ENCODE measurements at regions not wholly inside any gene's neighbourhood (a gene's known extent, or its start where the extent isn't known, plus 50 kb on each side); places are given as distances from the start of the nearest gene placed in this dataset.

DNA sequence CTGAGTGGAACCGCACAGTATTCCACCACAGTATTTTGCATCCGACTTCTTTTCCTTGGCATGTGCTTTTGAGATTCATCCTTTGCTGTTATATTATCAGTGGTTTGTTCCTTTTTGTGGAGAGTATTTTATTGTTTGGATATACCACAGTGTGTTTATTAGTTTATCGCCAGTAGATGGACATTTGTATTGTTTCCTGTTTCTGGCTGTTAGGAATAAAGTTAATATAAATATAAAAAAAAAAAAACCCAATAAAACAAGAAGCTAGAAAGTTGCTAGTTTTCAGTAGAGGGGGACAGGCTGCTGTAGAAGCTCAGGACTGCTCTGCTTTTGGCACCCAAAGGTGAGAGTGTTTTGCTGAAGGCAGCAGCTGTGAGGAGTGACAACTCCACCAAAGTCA, 62.0 kb upstream of the EEA1 start:
- H3K27ac ChIP-seq (ENCODE audit: low read depth, low read length): no peak overlapping the region
- no peaks in the 10 kb centered on the region for H3K9me3 ChIP-seq (ENCODE audit: insufficient read depth, low read length)
- no peak overlapping the region for H3K4me3 ChIP-seq (ENCODE audit: insufficient read depth, low read length, poor library complexity, severe bottlenecking)
- no peak overlapping the region for H2AFZ ChIP-seq (ENCODE audit: low read depth, low read length, severe bottlenecking)
- no peaks in the 10 kb centered on the region for H4K20me1 ChIP-seq (ENCODE audit: low read depth, low read length)
- H3K27me3 ChIP-seq (ENCODE audit: low read length): no peaks in the 10 kb centered on the region
- no peak overlapping the region for H3K4me2 ChIP-seq (ENCODE audit: low read depth, low read length, poor library complexity, severe bottlenecking)
- H3F3A ChIP-seq (ENCODE audit: insufficient read depth): peaks cover 26% of the 10 kb centered on the region
- TF ChIP-seq, protein P1, sequence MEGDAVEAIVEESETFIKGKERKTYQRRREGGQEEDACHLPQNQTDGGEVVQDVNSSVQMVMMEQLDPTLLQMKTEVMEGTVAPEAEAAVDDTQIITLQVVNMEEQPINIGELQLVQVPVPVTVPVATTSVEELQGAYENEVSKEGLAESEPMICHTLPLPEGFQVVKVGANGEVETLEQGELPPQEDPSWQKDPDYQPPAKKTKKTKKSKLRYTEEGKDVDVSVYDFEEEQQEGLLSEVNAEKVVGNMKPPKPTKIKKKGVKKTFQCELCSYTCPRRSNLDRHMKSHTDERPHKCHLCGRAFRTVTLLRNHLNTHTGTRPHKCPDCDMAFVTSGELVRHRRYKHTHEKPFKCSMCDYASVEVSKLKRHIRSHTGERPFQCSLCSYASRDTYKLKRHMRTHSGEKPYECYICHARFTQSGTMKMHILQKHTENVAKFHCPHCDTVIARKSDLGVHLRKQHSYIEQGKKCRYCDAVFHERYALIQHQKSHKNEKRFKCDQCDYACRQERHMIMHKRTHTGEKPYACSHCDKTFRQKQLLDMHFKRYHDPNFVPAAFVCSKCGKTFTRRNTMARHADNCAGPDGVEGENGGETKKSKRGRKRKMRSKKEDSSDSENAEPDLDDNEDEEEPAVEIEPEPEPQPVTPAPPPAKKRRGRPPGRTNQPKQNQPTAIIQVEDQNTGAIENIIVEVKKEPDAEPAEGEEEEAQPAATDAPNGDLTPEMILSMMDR (IDR thresholded peaks at IDR 0.05; ENCODE audit: insufficient read depth, low read length, poor library complexity, severe bottlenecking): no peak
- no peak for TF ChIP-seq EZH2phosphoT487 (conservative IDR thresholded peaks at IDR 0.05; ENCODE audit: low read length)
- H3K9me2 ChIP-seq (replicated peaks; ENCODE audit: insufficient read depth, low read length): no peaks in the 10 kb centered on the region
- no peaks in the 10 kb centered on the region for H3K36me3 ChIP-seq (ENCODE audit: low read length)
- H3K79me2 ChIP-seq (ENCODE audit: insufficient read depth, low read length): no peaks in the 10 kb centered on the region
- no peak overlapping the region for H3K9ac ChIP-seq (ENCODE audit: low read length)

DNA sequence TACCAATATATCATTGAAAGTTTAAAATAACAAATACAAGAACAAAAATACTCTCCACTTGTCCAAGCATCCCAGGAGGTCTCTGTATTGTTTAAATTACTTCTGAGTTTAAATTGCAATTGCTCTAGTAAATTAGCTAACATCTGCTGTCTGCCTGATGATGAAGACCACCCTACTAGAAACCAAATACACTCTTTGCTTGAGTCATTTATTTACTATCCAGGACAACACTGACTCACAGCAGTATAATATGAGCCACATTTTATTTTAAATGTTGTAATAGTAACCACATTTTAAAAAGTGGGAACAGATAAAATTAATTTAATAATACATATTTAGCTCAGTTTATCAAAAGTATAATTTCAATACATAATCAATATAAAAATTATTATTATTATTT, 62.9 kb upstream of the EEA1 start:
- no peak overlapping the region for H3K27ac ChIP-seq (ENCODE audit: low read depth, low read length)
- H3K9ac ChIP-seq (ENCODE audit: low read length): no peak overlapping the region
- peaks cover 34% of the 10 kb centered on the region for H3F3A ChIP-seq (ENCODE audit: insufficient read depth)
- no peaks in the 10 kb centered on the region for H3K9me2 ChIP-seq (replicated peaks; ENCODE audit: insufficient read depth, low read length)
- no peak overlapping the region for H3K4me3 ChIP-seq (ENCODE audit: insufficient read depth, low read length, poor library complexity, severe bottlenecking)
- no peaks in the 10 kb centered on the region for H4K20me1 ChIP-seq (ENCODE audit: low read depth, low read length)
- H3K9me3 ChIP-seq (ENCODE audit: insufficient read depth, low read length): no peaks in the 10 kb centered on the region
- TF ChIP-seq EZH2phosphoT487 (conservative IDR thresholded peaks at IDR 0.05; ENCODE audit: low read length): no peak
- TF ChIP-seq, protein P1 (IDR thresholded peaks at IDR 0.05; ENCODE audit: insufficient read depth, low read length, poor library complexity, severe bottlenecking): no peak
- no peaks in the 10 kb centered on the region for H3K27me3 ChIP-seq (ENCODE audit: low read length)
- H3K79me2 ChIP-seq (ENCODE audit: insufficient read depth, low read length): no peaks in the 10 kb centered on the region
- no peak overlapping the region for H2AFZ ChIP-seq (ENCODE audit: low read depth, low read length, severe bottlenecking)
- H3K4me2 ChIP-seq (ENCODE audit: low read depth, low read length, poor library complexity, severe bottlenecking): no peak overlapping the region
- H3K36me3 ChIP-seq (ENCODE audit: low read length): no peaks in the 10 kb centered on the region

DNA sequence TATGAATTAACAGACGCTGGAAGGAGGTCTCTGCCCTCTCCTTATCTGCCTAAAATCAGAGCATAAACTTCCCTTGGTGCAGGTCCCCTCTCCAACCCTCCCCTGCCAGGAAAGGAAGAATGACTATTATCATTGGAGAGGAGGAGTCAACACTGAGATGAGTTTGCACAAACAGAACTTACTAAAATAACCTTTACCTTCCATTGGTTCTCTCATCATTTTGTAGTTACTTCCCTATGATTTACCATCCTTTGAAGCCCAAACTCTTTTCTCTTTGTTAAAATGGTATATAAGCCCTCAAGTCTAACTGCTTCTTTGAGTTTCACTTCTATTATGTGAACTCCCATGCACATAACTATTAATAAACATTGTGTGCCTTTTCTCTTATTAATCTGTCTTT, 64.2 kb upstream of the EEA1 start:
- Histone ChIP-seq H3K9me2 (replicated peaks; ENCODE audit: insufficient read depth, low read length) (no peaks in the 10 kb centered on the region), H3K9ac (ENCODE audit: low read length) (peak overlapping the region; percentile 35; the same call in 1 of the 2 replicates), H3K79me2 (ENCODE audit: insufficient read depth, low read length) (no peaks in the 10 kb centered on the region), H3K4me3 (ENCODE audit: insufficient read depth, low read length, poor library complexity, severe bottlenecking) (no peak overlapping the region), H3K27me3 (ENCODE audit: low read length) (no peaks in the 10 kb centered on the region), H3F3A (ENCODE audit: insufficient read depth) (peaks cover 31% of the 10 kb centered on the region), H3K36me3 (ENCODE audit: low read length) (no peaks in the 10 kb centered on the region), H2AFZ (ENCODE audit: low read depth, low read length, severe bottlenecking) (peak overlapping the region; percentile 29), H3K9me3 (ENCODE audit: insufficient read depth, low read length) (no peaks in the 10 kb centered on the region), H3K4me2 (ENCODE audit: low read depth, low read length, poor library complexity, severe bottlenecking) (peak overlapping the region; percentile 76), H3K27ac (ENCODE audit: low read depth, low read length) (peak overlapping the region; percentile 86), H4K20me1 (ENCODE audit: low read depth, low read length) (no peaks in the 10 kb centered on the region)
- no peak for TF ChIP-seq EZH2phosphoT487 (conservative IDR thresholded peaks at IDR 0.05; ENCODE audit: low read length)
- TF ChIP-seq, protein P1 (IDR thresholded peaks at IDR 0.05; ENCODE audit: insufficient read depth, low read length, poor library complexity, severe bottlenecking): no peak

Measured in SU-DHL-6 (cell line).